HCT116 (cell line): ENCODE measurements at regions not wholly inside any gene's neighbourhood (a gene's known extent, or its start where the extent isn't known, plus 50 kb on each side); places are given as distances from the start of the nearest gene placed in this dataset.
A peak's percentile ranks its signal among the peaks of the same experiment; 100 is the strongest.

Source experiments
- ATAC-seq: fragments of 200-7000 bp; cut with Tn5 transposase; 2 replicates; pipeline ENCODE4 v1.9.1; 2020; ENCODE audit warnings: mild to moderate bottlenecking, moderate library complexity
- BruUV-seq: library from RNA; stranded (reverse); fragments of 400-500 nt; replicated peaks from 2 replicates; lab custom pipeline; 2021; lab: Mats Ljungman, UMichigan
- CTCF ChIA-PET: fragments of 300-600 bp; sonication (Branson Sonifier 250); formaldehyde crosslinking; loops from one replicate; lab custom pipeline; 2021; ENCODE audit warnings: antibody characterized with exemption; lab: Charles Lee
- POLR2A ChIA-PET: fragments of 300-600, 350-600 bp; sonication (Branson Sonifier 250); formaldehyde crosslinking; loops from one replicate; lab custom pipeline; 2021; ENCODE audit warnings: antibody characterized with exemption; lab: Charles Lee
- RAD21 ChIA-PET, 2 experiments: fragments of 300-600 bp; sonication (Branson Sonifier 250); formaldehyde crosslinking; loops; one replicate each; lab custom pipeline; 2023; ENCODE audit warnings: low total read pairs in 2 of 2; ENCODE audit not compliant: uncharacterized antibody in 2 of 2, unreplicated experiment in 2 of 2, low non-redundant PET in 1 of 2; lab: Charles Lee
- DNase-seq: peaks from one replicate; pipeline ENCODE4 v3.0.0-alpha.2; 2010; ENCODE audit warnings: low read depth, low spot score
- H2AFZ ChIP-seq: fragments of 200-600 bp; shearing (Covaris generic), sonication (generic); 2 replicates; pipeline ENCODE4 v1.6.1; 2017; ENCODE audit warnings: low read depth, mixed run types, mixed read lengths, antibody characterized with exemption, low read length; ENCODE audit not compliant: poor library complexity, severe bottlenecking
- H3K27ac ChIP-seq: 2 replicates; pipeline ENCODE4 v1.5.1; 2012; ENCODE audit warnings: low read depth, low read length
- H3K27me3 ChIP-seq: fragments of 200-600 bp; sonication (generic); 2 replicates; pipeline ENCODE4 v1.6.1; 2016; ENCODE audit warnings: mixed run types, low read length, mixed read lengths; ENCODE audit not compliant: insufficient read depth
- H3K36me3 ChIP-seq, 2 experiments: fragments of 200-500 bp in 1 of 2; fragments of 200-600 bp in 1 of 2; sonication (Bioruptor generic) in 1 of 2; sonication (generic) in 1 of 2; 2 replicates each; pipeline versions ENCODE4 v1.5.1 to v1.6.1; 2014 to 2016; ENCODE audit warnings: low read length in 2 of 2, inconsistent platforms in 1 of 2, mixed read lengths in 1 of 2, mixed run types in 1 of 2; ENCODE audit not compliant: insufficient read depth in 2 of 2, control insufficient read depth in 1 of 2
- H3K4me1 ChIP-seq, 2 experiments: fragments of 200-600 bp in 1 of 2; sonication (generic) in 1 of 2; 2 replicates each; pipeline versions ENCODE4 v1.5.1 to v1.6.1; 2012 to 2017; ENCODE audit warnings: low read length in 2 of 2, inconsistent platforms in 1 of 2, mild to moderate bottlenecking in 1 of 2, mixed read lengths in 1 of 2, mixed run types in 1 of 2, moderate library complexity in 1 of 2; ENCODE audit not compliant: insufficient read depth in 2 of 2, control insufficient read depth in 1 of 2
- H3K4me2 ChIP-seq: fragments of 200-600 bp; sonication (generic); 2 replicates; pipeline ENCODE4 v1.6.1; 2017; ENCODE audit warnings: mixed run types, low read length, mixed read lengths
- H3K4me3 ChIP-seq, 2 experiments: fragments of 200-600 bp in 1 of 2; sonication (generic) in 1 of 2; replicated peaks in 1 of 2; 2 replicates each; pipeline ENCODE4 v1.5.1; 2011 to 2016; ENCODE audit warnings: low read length in 2 of 2, control low read depth in 1 of 2, low read depth in 1 of 2, mild to moderate bottlenecking in 1 of 2, mixed read lengths in 1 of 2, mixed run types in 1 of 2
- H3K79me2 ChIP-seq: fragments of 200-600 bp; sonication (generic); 2 replicates; pipeline ENCODE4 v1.6.1; 2017; ENCODE audit warnings: mild to moderate bottlenecking, mixed run types, low read length, moderate library complexity, mixed read lengths; ENCODE audit not compliant: insufficient read depth
- H3K9ac ChIP-seq: fragments of 200-600 bp; sonication (generic); 2 replicates; pipeline ENCODE4 v1.6.1; 2016; ENCODE audit warnings: low read length, mixed read lengths
- H3K9me2 ChIP-seq: fragments of 200-600 bp; sonication (generic), shearing (Covaris generic); 2 replicates; pipeline ENCODE4 v1.6.1; 2017; ENCODE audit warnings: mixed run types, mild to moderate bottlenecking, moderate library complexity; ENCODE audit not compliant: insufficient read depth
- H3K9me3 ChIP-seq, 2 experiments: fragments of 200-500 bp in 1 of 2; fragments of 200-600 bp in 1 of 2; sonication (Bioruptor generic) in 1 of 2; sonication (generic) in 1 of 2; 2 replicates each; pipeline ENCODE4 v1.6.1; 2014 to 2017; ENCODE audit warnings: low read length in 2 of 2, mixed read lengths in 2 of 2, inconsistent platforms in 1 of 2, low read depth in 1 of 2, mild to moderate bottlenecking in 1 of 2, mixed run types in 1 of 2, moderate library complexity in 1 of 2; ENCODE audit not compliant: control insufficient read depth in 1 of 2, insufficient read depth in 1 of 2
- H4K20me1 ChIP-seq: fragments of 200-600 bp; sonication (generic), shearing (Covaris generic); 2 replicates; pipeline ENCODE4 v1.6.1; 2017; ENCODE audit warnings: mixed run types, mild to moderate bottlenecking, moderate library complexity; ENCODE audit not compliant: insufficient read depth
- CBX3 ChIP-seq: IDR thresholded peaks from 2 replicates; pipeline ENCODE4 v1.6.1; 2012; ENCODE audit warnings: low read depth
- EZH2phosphoT487 ChIP-seq: fragments of 200-600 bp; IDR thresholded peaks from 2 replicates; pipeline ENCODE4 v1.6.1; 2018; ENCODE audit warnings: antibody characterized with exemption, borderline replicate concordance
- FOSL1 ChIP-seq: IDR thresholded peaks from 2 replicates; pipeline ENCODE4 v1.6.1; 2012; ENCODE audit warnings: low read depth
- POLR2A ChIP-seq: IDR thresholded peaks from 2 replicates; pipeline ENCODE4 v1.7.0; 2011; ENCODE audit warnings: borderline replicate concordance; ENCODE audit not compliant: insufficient read depth, insufficient read length; ENCODE audit errors: extremely low read depth
- SIN3A ChIP-seq: IDR thresholded peaks from 2 replicates; pipeline ENCODE4 v1.6.1; 2012; ENCODE audit warnings: low read depth
- SP1 ChIP-seq: IDR thresholded peaks from 2 replicates; pipeline ENCODE4 v1.6.1; 2012; ENCODE audit warnings: low read depth
- SRF ChIP-seq: IDR thresholded peaks from 2 replicates; pipeline ENCODE4 v1.6.1; 2012; ENCODE audit warnings: low read depth
- YY1 ChIP-seq: IDR thresholded peaks from 2 replicates; pipeline ENCODE4 v1.6.1; 2011; ENCODE audit warnings: low read length, low read depth, moderate library complexity, mild to moderate bottlenecking; ENCODE audit not compliant: insufficient replicate concordance; ENCODE audit errors: extremely low read depth
- ZFX ChIP-seq: fragments of 450-650 bp; IDR thresholded peaks from 2 replicates; pipeline ENCODE4 v1.6.1; 2017
- intact Hi-C: fragments of 100-400 bp; cut with micrococcal nuclease; formaldehyde crosslinking; loops from 2 replicates; pipeline ENCODE4 v1.10.0; 2022
- TF ChIP-seq, protein P1 (sequence below): IDR thresholded peaks from 2 replicates; pipeline ENCODE4 v1.6.1; 2012
- TF ChIP-seq, protein P2 (sequence below): IDR thresholded peaks from 2 replicates; pipeline ENCODE4 v1.6.1; 2012
- TF ChIP-seq, protein P3 (sequence below): IDR thresholded peaks from 2 replicates; pipeline ENCODE4 v1.6.1; 2012; ENCODE audit warnings: low read depth
- TF ChIP-seq, protein P4 (sequence below), 3 experiments: fragments of 200-600 bp in 1 of 3; sonication (generic) in 1 of 3; IDR thresholded peaks in 2 of 3; conservative IDR thresholded peaks in 1 of 3; 2 replicates each; pipeline ENCODE4 v1.5.1; 2012 to 2017; ENCODE audit warnings: low read depth in 2 of 3, low read length in 2 of 3, antibody characterized with exemption in 1 of 3, borderline replicate concordance in 1 of 3, control low read depth in 1 of 3, mild to moderate bottlenecking in 1 of 3, mixed read lengths in 1 of 3, mixed run types in 1 of 3, moderate library complexity in 1 of 3; ENCODE audit not compliant: insufficient read depth in 1 of 3

DNA sequence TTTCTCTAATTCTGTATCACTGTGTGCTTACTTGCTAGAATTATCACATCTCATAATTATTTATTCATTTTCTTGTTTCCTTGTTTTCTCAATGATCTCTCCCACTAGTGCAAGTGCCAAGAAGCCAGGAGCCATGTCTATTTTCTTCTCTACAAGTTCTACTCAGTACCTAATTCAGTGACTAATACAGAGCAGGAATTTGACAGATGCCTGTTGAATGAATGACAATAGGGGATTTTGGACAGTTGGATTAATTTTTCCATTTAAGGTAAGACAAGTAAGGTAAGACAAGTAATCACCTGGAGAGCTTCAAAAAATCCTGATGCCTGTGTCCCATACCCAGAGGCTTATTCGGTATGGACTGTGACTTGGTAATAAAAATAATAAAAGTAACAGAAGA lies 81.0 kb downstream of the EDN1 start:
- no peaks in the 10 kb centered on the region for H3K27me3 ChIP-seq
- no peaks in the 10 kb centered on the region for H4K20me1 ChIP-seq
- peak overlapping the region; percentile 56 for H3K4me2 ChIP-seq
- no peak for ATAC-seq
- H3K79me2 ChIP-seq = no peaks in the 10 kb centered on the region
- DNase-seq = no peak
- peak overlapping the region; percentile 19 for H2AFZ ChIP-seq
- intact Hi-C loops = no loop called here
- no peak overlapping the region for H3K27ac ChIP-seq
- ChIA-PET CTCF (interaction anchor here (1.5 kb wide), 1 partner anchor 111 kb away, joined by 3 read pairs; no protein-coding TSS in a partner anchor), RAD21 (no interaction called here), POLR2A (no interaction called here)
- TF ChIP-seq YY1 (no peak), SIN3A (no peak), CBX3 (no peak), SRF (no peak)
- TF ChIP-seq, protein P1, sequence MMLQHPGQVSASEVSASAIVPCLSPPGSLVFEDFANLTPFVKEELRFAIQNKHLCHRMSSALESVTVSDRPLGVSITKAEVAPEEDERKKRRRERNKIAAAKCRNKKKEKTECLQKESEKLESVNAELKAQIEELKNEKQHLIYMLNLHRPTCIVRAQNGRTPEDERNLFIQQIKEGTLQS = no peak
- H3K4me3 ChIP-seq = no peak overlapping the region
- H3K9ac ChIP-seq = no peak overlapping the region
- peaks cover 0 to 17% of the 10 kb centered on the region in 2 experiments; a peak in 3 of 4 replicates for H3K4me1 ChIP-seq
- BruUV-seq = no TSS peak
- H3K9me3 ChIP-seq = no peaks in the 10 kb centered on the region
- no peaks in the 10 kb centered on the region for H3K36me3 ChIP-seq
- H3K9me2 ChIP-seq = no peaks in the 10 kb centered on the region

DNA sequence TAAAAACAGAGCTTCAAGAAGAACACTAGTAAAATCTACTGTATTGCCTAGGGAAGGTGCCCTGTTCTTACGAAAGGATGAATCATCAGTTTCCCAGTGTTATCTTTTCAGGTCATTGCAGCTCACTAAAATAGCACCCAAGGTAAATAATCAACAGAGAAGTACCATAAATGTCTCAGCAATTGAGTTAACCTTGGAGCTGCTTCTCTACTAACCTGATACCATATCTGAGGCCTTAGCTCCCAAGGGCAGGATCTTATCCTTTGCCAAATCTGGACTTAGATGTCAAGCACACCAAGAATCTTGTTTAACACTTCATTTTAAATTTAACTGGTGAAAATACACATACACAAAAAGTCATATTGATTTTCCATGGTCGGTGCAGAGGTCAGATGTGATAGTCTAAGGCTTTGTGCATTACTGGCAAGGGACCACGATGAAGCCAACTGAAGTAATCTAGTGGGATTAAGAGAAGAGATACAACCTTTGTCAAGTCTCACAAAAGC lies 81.5 kb downstream of the EDN1 start:
- H3K4me1 ChIP-seq = peaks cover 0 to 17% of the 10 kb centered on the region in 2 experiments; a peak in 3 of 4 replicates
- ATAC-seq (peak; percentile 50), DNase-seq (no peak)
- H4K20me1 ChIP-seq = no peaks in the 10 kb centered on the region
- TF ChIP-seq FOSL1 (no peak), SIN3A (no peak), SP1 (no peak), POLR2A (no peak), SRF (no peak), CBX3 (no peak), EZH2phosphoT487 (no peak), ZFX (no peak)
- TF ChIP-seq, protein P2, sequence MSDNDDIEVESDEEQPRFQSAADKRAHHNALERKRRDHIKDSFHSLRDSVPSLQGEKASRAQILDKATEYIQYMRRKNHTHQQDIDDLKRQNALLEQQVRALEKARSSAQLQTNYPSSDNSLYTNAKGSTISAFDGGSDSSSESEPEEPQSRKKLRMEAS = no peak
- TF ChIP-seq, protein P3, sequence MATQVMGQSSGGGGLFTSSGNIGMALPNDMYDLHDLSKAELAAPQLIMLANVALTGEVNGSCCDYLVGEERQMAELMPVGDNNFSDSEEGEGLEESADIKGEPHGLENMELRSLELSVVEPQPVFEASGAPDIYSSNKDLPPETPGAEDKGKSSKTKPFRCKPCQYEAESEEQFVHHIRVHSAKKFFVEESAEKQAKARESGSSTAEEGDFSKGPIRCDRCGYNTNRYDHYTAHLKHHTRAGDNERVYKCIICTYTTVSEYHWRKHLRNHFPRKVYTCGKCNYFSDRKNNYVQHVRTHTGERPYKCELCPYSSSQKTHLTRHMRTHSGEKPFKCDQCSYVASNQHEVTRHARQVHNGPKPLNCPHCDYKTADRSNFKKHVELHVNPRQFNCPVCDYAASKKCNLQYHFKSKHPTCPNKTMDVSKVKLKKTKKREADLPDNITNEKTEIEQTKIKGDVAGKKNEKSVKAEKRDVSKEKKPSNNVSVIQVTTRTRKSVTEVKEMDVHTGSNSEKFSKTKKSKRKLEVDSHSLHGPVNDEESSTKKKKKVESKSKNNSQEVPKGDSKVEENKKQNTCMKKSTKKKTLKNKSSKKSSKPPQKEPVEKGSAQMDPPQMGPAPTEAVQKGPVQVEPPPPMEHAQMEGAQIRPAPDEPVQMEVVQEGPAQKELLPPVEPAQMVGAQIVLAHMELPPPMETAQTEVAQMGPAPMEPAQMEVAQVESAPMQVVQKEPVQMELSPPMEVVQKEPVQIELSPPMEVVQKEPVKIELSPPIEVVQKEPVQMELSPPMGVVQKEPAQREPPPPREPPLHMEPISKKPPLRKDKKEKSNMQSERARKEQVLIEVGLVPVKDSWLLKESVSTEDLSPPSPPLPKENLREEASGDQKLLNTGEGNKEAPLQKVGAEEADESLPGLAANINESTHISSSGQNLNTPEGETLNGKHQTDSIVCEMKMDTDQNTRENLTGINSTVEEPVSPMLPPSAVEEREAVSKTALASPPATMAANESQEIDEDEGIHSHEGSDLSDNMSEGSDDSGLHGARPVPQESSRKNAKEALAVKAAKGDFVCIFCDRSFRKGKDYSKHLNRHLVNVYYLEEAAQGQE = no peak
- TF ChIP-seq, protein P4, sequence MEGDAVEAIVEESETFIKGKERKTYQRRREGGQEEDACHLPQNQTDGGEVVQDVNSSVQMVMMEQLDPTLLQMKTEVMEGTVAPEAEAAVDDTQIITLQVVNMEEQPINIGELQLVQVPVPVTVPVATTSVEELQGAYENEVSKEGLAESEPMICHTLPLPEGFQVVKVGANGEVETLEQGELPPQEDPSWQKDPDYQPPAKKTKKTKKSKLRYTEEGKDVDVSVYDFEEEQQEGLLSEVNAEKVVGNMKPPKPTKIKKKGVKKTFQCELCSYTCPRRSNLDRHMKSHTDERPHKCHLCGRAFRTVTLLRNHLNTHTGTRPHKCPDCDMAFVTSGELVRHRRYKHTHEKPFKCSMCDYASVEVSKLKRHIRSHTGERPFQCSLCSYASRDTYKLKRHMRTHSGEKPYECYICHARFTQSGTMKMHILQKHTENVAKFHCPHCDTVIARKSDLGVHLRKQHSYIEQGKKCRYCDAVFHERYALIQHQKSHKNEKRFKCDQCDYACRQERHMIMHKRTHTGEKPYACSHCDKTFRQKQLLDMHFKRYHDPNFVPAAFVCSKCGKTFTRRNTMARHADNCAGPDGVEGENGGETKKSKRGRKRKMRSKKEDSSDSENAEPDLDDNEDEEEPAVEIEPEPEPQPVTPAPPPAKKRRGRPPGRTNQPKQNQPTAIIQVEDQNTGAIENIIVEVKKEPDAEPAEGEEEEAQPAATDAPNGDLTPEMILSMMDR (IDR thresholded peaks at IDR 0.05 in 2 of 3, conservative IDR thresholded peaks at IDR 0.05 in 1 of 3; ENCODE audit: borderline replicate concordance in 1 of 3, insufficient read depth in 1 of 3, low read depth in 2 of 3, low read length in 2 of 3) = no peak
- TF ChIP-seq, protein P1 = no peak
- H3K27me3 ChIP-seq = no peaks in the 10 kb centered on the region
- BruUV-seq = no TSS peak
- no peaks in the 10 kb centered on the region for H3K9me3 ChIP-seq
- intact Hi-C loops = no loop called here
- H3K4me2 ChIP-seq = peak overlapping the region; percentile 56
- H3K27ac ChIP-seq = no peak overlapping the region
- CTCF ChIA-PET = no interaction called here
- no peak overlapping the region for H3K9ac ChIP-seq
- no peaks in the 10 kb centered on the region for H3K79me2 ChIP-seq
- RAD21 ChIA-PET = no interaction called here
- POLR2A ChIA-PET = no interaction called here
- no peaks in the 10 kb centered on the region for H3K36me3 ChIP-seq
- H3K9me2 ChIP-seq = no peaks in the 10 kb centered on the region
- H3K4me3 ChIP-seq = no peak overlapping the region
- peak overlapping the region; percentile 19 for H2AFZ ChIP-seq
